HG02840 (cell line): ENCODE measurements at regions not wholly inside any gene's neighbourhood (a gene's known extent, or its start where the extent isn't known, plus 50 kb on each side); places are given as distances from the start of the nearest gene placed in this dataset.

Experiments
- ATAC-seq: cut with Tn5 transposase; IDR thresholded peaks from one replicate; pipeline ENCODE4 v1.9.1; 2021; ENCODE audit warnings: mild to moderate bottlenecking, moderate library complexity, moderate number of reproducible peaks; ENCODE audit not compliant: unreplicated experiment, low FRiP score

GRCh38 chr1:79386730-79387129 is 380.2 kb upstream of the ADGRL4 start:
- ATAC-seq: no peak

DNA sequence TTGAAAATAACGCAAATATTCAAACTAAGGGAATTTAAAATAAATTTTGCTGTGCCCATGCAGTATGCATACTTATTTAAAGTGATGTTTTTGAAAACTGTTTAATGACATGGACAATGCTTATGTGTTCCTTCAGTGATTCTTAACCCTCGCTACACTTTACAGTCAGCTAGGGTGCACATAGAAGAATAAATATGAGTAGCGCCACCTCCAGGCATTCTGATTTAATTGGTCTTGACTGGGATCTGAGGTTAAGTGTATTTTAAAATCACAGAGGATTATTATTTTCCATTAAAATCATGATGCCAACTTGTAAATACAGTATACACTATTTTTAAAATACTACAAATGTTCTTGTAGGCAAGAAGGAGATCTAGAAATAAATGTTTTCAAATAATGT is 373.5 kb upstream of the ADGRL4 start:
- no peak for ATAC-seq

GRCh38 chr1:79376106-79376505 is 369.6 kb upstream of the ADGRL4 start:
- ATAC-seq: no peak

DNA sequence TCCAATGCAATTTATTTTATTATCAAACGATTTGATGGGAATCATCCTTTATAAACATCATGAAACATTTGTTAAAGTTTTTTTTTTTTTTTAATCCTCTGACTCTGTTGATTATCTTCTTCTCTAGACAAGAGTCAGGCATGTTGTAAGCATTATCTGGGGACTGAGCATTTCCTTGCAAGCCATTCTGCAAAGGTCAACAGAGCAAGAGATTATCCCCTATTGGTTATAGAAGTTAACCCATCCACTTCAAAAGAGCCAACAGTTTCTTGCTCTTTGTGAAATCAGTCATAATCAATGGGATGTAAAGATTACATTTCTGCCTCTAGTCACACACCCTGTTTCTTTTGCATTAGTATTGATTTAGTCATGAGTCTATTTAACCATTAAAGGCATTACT is 368.8 kb upstream of the ADGRL4 start:
- ATAC-seq: no peak

DNA sequence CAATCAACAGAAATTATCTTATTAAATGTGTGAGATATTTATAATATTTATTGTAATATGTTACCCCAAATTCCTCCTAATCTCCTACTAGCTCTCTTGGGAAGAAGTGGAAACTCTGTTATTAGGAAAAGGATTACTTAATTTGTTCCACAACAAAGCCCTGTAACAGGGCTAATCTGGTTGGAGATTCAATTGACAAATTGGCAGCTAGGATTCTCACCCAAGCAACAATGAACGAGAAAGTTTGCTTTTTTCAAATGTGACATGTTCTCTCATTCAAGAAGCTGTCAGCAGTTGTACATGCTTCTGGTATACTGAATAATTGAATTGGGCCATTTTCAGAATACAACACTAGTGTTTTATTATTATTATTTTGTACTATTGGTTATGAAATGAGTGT is 367.9 kb upstream of the ADGRL4 start:
- ATAC-seq: no peak

- no peak for ATAC-seq
Measured at GRCh38 chr1:79373481-79374125, 367.1 kb upstream of the ADGRL4 start.

GRCh38 chr1:79371802-79372201 is 365.3 kb upstream of the ADGRL4 start:
- ATAC-seq: no peak

GRCh38 chr1:79369091-79369490 is 362.6 kb upstream of the ADGRL4 start:
- no peak for ATAC-seq

GRCh38 chr1:79364896-79365295 is 358.4 kb upstream of the ADGRL4 start:
- no peak for ATAC-seq

GRCh38 chr1:79363430-79363829 is 356.9 kb upstream of the ADGRL4 start:
- ATAC-seq: no peak

DNA sequence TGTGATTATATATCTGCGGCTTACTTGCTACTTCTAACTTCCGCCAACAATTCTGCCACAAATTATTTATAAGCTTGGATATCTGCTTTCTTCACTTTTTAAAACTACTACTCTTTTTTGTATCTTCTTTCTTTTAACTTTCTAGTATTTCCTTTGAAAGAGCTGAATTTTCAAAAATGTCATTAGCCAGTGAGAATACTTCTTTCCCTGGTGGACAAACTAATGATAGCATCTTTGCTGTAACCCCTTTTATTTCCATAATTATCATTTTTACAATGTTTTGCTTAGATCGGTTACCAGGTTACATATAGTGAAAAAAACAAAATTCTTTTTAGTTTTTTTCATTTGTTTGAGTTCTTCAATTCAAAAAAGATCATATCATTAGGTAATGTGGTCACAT is 355.9 kb upstream of the ADGRL4 start:
- no peak for ATAC-seq

- no peak for ATAC-seq
Measured at GRCh38 chr1:79355090-79355489, 348.6 kb upstream of the ADGRL4 start.

DNA sequence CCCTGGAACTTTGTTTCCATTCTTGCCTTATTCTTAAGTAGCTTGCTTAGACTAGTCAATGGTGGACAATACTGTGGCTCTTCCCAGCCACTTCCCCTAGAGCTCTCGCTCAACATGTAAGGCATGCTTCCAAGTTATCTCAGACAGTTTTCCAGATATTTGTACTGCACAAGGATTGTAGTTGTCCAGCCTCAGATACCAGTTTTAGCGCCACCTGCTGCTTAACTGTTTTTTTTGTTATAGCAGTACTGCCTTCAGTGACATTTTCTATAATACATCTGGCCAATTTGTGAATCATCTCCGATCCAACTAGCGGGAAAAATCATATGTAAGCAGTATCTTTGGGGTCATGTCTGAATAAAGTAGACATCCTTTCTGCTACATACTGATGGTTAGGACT is 346.7 kb upstream of the ADGRL4 start:
- ATAC-seq: no peak

DNA sequence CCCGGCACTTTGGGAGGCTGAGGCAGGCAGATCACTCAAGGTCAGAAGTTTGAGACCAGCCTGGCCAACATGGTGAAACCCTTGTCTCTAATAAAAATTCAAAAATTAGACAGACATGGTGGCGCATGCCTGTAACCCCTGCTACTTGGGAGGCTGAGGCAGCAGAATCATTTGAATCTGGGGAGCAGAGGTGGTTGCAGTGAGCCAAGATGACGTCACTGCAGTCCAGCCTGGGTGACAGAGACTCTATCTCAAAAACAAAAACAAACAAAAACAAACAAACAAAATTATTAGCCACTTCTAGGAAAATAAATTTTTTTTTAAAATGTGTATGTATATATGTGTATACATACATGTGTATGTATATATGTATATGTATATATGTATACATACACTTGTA is 320.3 kb upstream of the ADGRL4 start:
- ATAC-seq: no peak

DNA sequence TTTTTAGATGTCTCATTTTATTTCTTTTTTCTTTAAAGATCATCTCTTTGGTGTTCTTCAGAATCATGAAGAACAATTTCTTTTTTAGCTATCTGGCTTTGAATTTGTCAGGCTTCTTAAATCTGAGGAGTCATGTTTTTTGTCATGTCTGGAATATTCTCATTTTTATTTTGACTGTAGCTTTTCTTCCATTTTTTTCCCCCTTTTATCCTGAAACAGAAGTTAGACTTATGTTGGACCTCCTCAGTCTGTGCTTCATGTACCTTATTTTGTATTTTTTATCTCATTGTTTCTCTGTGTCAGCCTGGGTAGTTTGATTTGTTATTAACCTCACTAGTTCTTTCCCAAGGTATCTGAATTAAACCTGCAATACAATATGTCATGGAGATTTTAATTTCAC is 319.2 kb upstream of the ADGRL4 start:
- no peak for ATAC-seq

DNA sequence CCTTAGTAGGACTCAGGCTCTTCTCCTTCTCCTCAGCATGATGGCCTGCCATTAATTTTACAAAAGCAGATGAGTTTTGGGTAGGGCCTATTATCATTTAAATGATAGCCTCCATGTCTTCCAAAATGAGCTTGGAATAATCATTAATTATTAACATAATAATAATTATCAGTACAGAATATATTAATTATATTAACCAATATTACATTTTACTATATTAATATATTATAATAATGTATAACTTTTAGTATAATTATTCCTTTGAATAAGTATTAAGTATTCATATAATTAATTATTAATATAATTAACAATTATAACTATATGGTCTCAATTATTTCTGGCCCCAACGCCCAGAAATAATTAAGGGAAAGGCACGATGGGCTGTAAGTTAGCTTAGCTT is 318.6 kb upstream of the ADGRL4 start:
- no peak for ATAC-seq

GRCh38 chr1:79323239-79324025 is 316.9 kb upstream of the ADGRL4 start:
- no peak for ATAC-seq

- no peak for ATAC-seq
Measured at GRCh38 chr1:79322511-79323027, 316.0 kb upstream of the ADGRL4 start.

DNA sequence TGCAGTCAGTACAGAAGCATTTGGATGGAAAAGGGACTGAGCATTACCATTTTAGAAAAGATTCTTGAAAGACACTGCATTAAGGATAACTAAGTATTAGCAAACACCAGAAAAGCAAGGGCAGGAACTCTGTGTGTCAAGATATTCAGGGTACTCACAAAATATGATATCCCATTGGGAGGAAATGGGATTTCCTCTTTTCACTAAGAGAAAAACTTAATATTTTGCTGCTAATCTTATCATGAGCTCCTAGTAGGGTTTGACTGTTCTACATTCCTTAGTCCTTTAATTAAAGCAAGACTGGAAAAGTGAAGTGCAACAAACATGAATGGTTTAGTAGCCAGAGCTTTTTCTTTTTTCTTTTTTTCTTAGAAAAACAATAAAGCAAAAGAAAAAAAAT is 305.9 kb upstream of the ADGRL4 start:
- no peak for ATAC-seq

- no peak for ATAC-seq
Measured at GRCh38 chr1:79310609-79311008, 304.1 kb upstream of the ADGRL4 start.

DNA sequence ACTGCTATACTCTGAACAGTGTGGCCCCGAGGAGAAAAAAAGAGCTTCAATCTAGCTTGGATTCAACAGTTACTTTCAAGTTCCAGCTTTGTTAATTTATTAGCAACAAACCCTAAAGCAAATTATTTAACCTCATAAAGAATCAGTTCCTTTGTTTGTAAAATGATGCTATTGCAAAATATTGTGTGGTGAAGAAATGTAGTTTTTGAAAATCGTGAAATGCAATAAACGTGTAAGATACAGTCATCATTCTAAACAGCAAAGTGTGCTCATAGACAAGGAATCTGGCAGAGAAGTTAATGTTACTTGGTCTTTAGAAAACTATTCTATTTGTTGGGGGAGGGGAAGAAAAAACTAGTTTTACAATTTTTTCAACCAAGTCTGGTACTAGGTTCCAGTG is 297.6 kb upstream of the ADGRL4 start:
- no peak for ATAC-seq

DNA sequence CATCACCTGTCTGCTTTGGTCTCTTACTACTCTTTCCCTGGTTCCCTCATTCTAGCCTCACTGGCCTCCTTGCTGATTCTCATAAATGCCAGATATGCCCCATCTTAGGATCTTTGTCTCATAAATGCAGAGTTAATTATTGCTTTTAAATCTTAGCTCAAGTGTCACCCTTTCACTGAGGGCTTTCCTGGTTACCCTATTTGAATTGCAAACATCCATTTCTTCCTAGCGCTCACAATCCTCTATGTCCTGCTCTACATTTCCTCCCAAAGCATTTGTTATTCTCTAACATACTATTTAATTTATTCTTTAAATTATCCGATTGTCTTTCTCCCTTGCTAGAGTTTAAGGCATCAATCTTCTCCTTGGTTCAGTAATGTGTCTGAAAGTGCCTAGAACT is 296.5 kb upstream of the ADGRL4 start:
- ATAC-seq: no peak
